Heart left ventricle (tissue), 16 donors: ENCODE measurements at regions not wholly inside any gene's neighbourhood (a gene's known extent, or its start where the extent isn't known, plus 50 kb on each side); places are given as distances from the start of the nearest gene placed in this dataset.

Experiments used
- ATAC-seq, 4 donors: fragments of 200-7000 bp; cut with Tn5 transposase; one replicate each; pipeline ENCODE4 v1.9.1; 2020 to 2022; ENCODE audit warnings: moderate library complexity in 4 of 4, mild to moderate bottlenecking in 3 of 4, moderate number of reproducible peaks in 1 of 4
- DNase-seq, 5 donors: peaks; one replicate each; pipeline ENCODE4 v3.0.0-alpha.2; 2020
- H3K27ac ChIP-seq, 12 donors: fragments of 200-600 bp; sonication (generic) in 4 of 12; one replicate each; pipeline versions ENCODE4 v1.5.0 to v1.8.0; 2016 to 2022; ENCODE audit warnings: mild to moderate bottlenecking in 2 of 12
- H3K27me3 ChIP-seq, 9 donors: fragments of 200-600 bp; sonication (generic) in 2 of 9; one replicate each; pipeline versions ENCODE4 v1.5.1 to v1.8.0; 2016 to 2022; ENCODE audit warnings: mild to moderate bottlenecking in 3 of 9
- H3K36me3 ChIP-seq, 9 donors: fragments of 200-600 bp; sonication (generic) in 2 of 9; one replicate each; pipeline versions ENCODE4 v1.5.0 to v1.8.0; 2018 to 2022; ENCODE audit warnings: mild to moderate bottlenecking in 2 of 9
- H3K4me1 ChIP-seq, 12 donors: fragments of 200-600 bp; sonication (generic) in 4 of 12; one replicate each; pipeline versions ENCODE4 v1.5.0 to v1.8.0; 2016 to 2022; ENCODE audit warnings: mild to moderate bottlenecking in 3 of 12
- H3K4me3 ChIP-seq, 12 donors: fragments of 200-600 bp; sonication (generic) in 4 of 12; one replicate each; pipeline versions ENCODE4 v1.5.0 to v1.8.0; 2017 to 2022; ENCODE audit warnings: mild to moderate bottlenecking in 9 of 12, moderate library complexity in 4 of 12
- H3K9me3 ChIP-seq, 12 donors: fragments of 200-600 bp; sonication (generic) in 4 of 12; one replicate each; pipeline versions ENCODE4 v1.5.0 to v1.8.0; 2016 to 2022; ENCODE audit warnings: mild to moderate bottlenecking in 1 of 12
- POLR2A ChIP-seq, 2 donors: fragments of 450-650 bp; IDR thresholded peaks; one replicate each; pipeline ENCODE4 v1.6.1; 2017; ENCODE audit warnings: antibody characterized with exemption in 2 of 2, mild to moderate bottlenecking in 2 of 2, moderate library complexity in 2 of 2
- WGBS, 4 donors: extraction: QIAGEN DNeasy Blood & Tissue Kit in 2 of 4; methylation state at CpG; one replicate each; pipeline versions ENCODE4 v1.1.5 to v1.1.7; 2013 to 2018; 5-methylcytosine and 5-hydroxymethylcytosine counted together
- intact Hi-C, 10 donors: fragments of 100-400 bp; cut with DNase I; formaldehyde crosslinking; loops; one replicate each; pipeline versions ENCODE4 v1.11.1 to v1.14.2; 2022
- TF ChIP-seq, protein P1 (sequence below), 12 donors: fragments of 200-600 bp; sonication (generic) in 4 of 12; IDR thresholded peaks; one replicate each; pipeline versions ENCODE4 v1.5.0 to v1.8.0; 2018 to 2022; ENCODE audit warnings: antibody characterized with exemption in 12 of 12, mild to moderate bottlenecking in 5 of 12
- donor health status: ischemic (EF 13 %, LVEDD 7.1; RV severe dilation, severe dysfunction).
- donor health status: healthy with polysubstance abuse.
- donor health status: DM: no; HTN: yes; CAD: no.
- donor health status: DM: no; HTN: no; CAD: no.
- donor health status: ischemic (EF 25% LVEDD 6.9; RV normal size, moderate dysfunction).
- donor health status: ischemic (EF 25% LVEDD 5.7; RV mildly dilated, moderate dysfunction).
- donor health status: healthy.
- donor health status: DM: yes; HTN: yes; CAD: no.
- donor health status: ischemic (EF 35%, LVEDD 5.7; RV mildly dilated, moderate dysfunction).
- donor health status: nonischemic (EF 11% LVEDD 7.7; RV severe dilation, severe dysfunction).
- donor health status: DM: yes; HTN: yes; CAD: no.
- donor health status: PGD.
- donor health status: ischemic (EF 29% LVEDD 5.4; RV normal size, mild dysfunction).
- donor health status: nonischemic (EF 23%, LVEDD 6.1; RV moderate dilation, normal function).

DNA sequence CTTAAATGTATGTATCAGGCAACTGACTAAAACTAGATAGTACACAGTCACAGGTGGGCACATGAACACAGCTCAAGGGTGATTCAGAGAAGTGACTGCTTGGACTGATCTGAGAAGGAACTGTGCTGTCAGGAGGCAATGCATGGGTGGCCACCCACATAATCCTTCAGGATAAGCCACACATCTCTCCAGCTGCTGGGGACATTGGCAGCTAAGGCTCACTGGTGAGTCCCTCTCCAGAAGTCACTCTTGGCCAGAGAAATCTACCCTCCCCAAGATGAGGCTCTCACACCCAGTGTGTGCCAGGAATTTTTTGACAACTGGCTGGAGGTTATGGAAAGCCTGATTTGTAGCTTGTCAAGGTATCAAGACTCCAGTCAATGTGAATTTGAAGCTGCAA is 302.4 kb upstream of the NEBL start:
- intact Hi-C loops: no loop called here
- Histone ChIP-seq H3K9me3 (peaks cover 0 to 19% (median 15%) of the 10 kb centered on the region in 12 donors), H3K27ac (no peak overlapping the region), H3K4me1 (peaks cover 0 to 13% (median 0%) of the 10 kb centered on the region in 12 donors), H3K36me3 (no peaks in the 10 kb centered on the region), H3K27me3 (no peaks in the 10 kb centered on the region), H3K4me3 (no peak overlapping the region)
- no peak for TF ChIP-seq POLR2A (IDR thresholded peaks at IDR 0.05)
- TF ChIP-seq, protein P1, sequence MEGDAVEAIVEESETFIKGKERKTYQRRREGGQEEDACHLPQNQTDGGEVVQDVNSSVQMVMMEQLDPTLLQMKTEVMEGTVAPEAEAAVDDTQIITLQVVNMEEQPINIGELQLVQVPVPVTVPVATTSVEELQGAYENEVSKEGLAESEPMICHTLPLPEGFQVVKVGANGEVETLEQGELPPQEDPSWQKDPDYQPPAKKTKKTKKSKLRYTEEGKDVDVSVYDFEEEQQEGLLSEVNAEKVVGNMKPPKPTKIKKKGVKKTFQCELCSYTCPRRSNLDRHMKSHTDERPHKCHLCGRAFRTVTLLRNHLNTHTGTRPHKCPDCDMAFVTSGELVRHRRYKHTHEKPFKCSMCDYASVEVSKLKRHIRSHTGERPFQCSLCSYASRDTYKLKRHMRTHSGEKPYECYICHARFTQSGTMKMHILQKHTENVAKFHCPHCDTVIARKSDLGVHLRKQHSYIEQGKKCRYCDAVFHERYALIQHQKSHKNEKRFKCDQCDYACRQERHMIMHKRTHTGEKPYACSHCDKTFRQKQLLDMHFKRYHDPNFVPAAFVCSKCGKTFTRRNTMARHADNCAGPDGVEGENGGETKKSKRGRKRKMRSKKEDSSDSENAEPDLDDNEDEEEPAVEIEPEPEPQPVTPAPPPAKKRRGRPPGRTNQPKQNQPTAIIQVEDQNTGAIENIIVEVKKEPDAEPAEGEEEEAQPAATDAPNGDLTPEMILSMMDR (IDR thresholded peaks at IDR 0.05): no peak
- ATAC-seq (no peak), DNase-seq (no peak)

DNA sequence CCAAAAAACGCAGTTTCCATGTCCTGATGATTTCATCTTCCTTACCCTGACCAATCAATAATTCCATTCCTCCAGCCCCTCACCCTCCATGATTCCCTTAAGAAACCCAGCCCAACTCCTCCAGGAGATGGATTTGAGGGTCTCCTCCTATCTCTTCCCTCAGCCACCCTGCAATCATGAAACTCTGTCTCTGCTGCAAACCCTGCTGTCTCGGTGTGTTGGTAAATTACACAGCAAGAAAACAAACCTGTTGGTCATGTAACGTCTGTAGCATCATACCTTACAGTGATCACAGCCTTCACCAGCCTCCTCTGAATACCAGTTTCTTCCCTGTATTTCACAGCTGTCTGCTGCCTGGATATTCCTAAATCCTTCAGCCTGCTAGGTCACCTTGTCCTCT is 300.7 kb upstream of the NEBL start:
- intact Hi-C loops: no loop called here

DNA sequence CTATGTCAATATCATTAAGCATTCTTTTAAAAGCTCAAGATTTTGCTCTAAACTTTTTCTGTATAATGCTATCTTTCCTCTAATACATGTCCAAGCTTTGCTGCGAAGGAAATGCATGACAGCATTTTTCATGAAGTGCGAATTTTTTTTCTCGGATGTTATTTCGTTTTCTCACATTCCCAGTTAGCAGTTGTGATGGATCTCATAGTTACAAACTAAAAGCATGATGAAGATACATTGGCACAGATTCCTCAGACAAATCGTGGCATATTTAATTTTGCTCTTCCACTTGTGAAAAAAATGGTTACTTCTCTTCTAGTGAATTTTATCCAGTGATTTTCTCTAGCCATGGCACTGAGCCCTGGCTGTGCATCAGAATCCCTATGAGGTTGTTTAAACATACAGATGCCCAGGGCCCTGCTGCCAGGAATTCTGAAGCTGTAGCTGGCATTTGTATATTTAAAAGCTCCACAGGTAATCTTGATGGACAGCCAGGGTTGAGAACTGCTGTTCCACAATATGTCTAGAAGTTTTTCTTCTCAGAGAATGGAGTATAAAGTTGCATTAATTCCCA is 299.8 kb upstream of the NEBL start:
- no peak for ATAC-seq
- intact Hi-C loops: no loop called here
- peaks cover 0 to 6% (median 0%) of the 10 kb centered on the region in 12 donors for H3K4me1 ChIP-seq
- H3K4me3 ChIP-seq: no peak overlapping the region
- H3K36me3 ChIP-seq: no peaks in the 10 kb centered on the region
- peaks cover 0 to 19% (median 15%) of the 10 kb centered on the region in 12 donors for H3K9me3 ChIP-seq
- no peak overlapping the region for H3K27ac ChIP-seq
- no peak for TF ChIP-seq POLR2A (IDR thresholded peaks at IDR 0.05)
- TF ChIP-seq, protein P1 (IDR thresholded peaks at IDR 0.05): no peak
- 84 to 85% (median 85%) methylated on average over 5 of the region's 5 CpGs for WGBS, 4 donors
- H3K27me3 ChIP-seq: no peaks in the 10 kb centered on the region
- no peak for DNase-seq

More for the DNA sequence above, 300.7 kb upstream of the NEBL start:
- Histone ChIP-seq H3K9me3 (peaks cover 0 to 19% (median 15%) of the 10 kb centered on the region in 12 donors), H3K4me1 (peaks cover 0 to 6% (median 0%) of the 10 kb centered on the region in 12 donors), H3K27ac (no peak overlapping the region), H3K27me3 (no peaks in the 10 kb centered on the region), H3K4me3 (no peak overlapping the region), H3K36me3 (no peaks in the 10 kb centered on the region)
- DNase-seq (no peak), ATAC-seq (no peak)
- 84 to 89% (median 87%) methylated on average over 3 of the region's 3 CpGs for WGBS, 4 donors
- TF ChIP-seq POLR2A (IDR thresholded peaks at IDR 0.05): no peak
- TF ChIP-seq, protein P1 (IDR thresholded peaks at IDR 0.05): no peak

DNA sequence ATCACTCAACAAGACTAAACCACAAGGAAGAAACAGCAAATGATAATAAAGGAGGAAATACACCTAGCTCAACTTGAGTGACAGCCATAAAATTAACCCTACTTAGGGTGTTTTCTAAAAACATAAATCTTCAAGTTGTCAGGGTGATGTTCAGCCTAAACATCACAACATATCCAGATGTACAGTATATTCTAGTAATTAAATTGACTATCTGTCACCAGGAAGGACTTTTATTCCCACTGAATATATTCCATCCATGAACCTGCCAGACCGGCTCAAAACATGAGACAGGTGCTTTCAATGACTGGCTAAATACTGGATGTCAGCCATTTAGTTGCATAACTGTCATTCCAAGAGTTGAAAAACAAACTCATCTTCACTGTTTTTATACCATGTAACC is 298.1 kb upstream of the NEBL start:
- no peaks in the 10 kb centered on the region for H3K36me3 ChIP-seq
- ATAC-seq: no peak
- no peaks in the 10 kb centered on the region for H3K27me3 ChIP-seq
- no peak for DNase-seq
- no peak for TF ChIP-seq POLR2A (IDR thresholded peaks at IDR 0.05)
- TF ChIP-seq, protein P1 (IDR thresholded peaks at IDR 0.05): no peak
- WGBS, 4 donors: 59 to 71% (median 63%) methylated on average over 1 of the region's 1 CpG
- H3K4me1 ChIP-seq: peaks cover 0 to 6% (median 0%) of the 10 kb centered on the region in 12 donors
- intact Hi-C loops: no loop called here
- peaks cover 0 to 19% (median 15%) of the 10 kb centered on the region in 12 donors for H3K9me3 ChIP-seq
- no peak overlapping the region for H3K4me3 ChIP-seq
- H3K27ac ChIP-seq: no peak overlapping the region
